Tibial nerve (tissue), 4 donors: ENCODE measurements at regions not wholly inside any gene's neighbourhood (a gene's known extent, or its start where the extent isn't known, plus 50 kb on each side); places are given as distances from the start of the nearest gene placed in this dataset.

Experiments
- DNase-seq, 2 donors: peaks; one replicate each; pipeline ENCODE4 v3.0.0-alpha.2; 2019; ENCODE audit warnings: low spot score in 2 of 2
- H3K27ac ChIP-seq, 4 donors: fragments of 200-600 bp; sonication (generic) in 3 of 4; one replicate each; pipeline ENCODE4 v1.5.1; 2017 to 2019; ENCODE audit warnings: mild to moderate bottlenecking in 1 of 4
- H3K27me3 ChIP-seq, 2 donors: fragments of 200-600 bp; sonication (generic) in 1 of 2; one replicate each; pipeline versions ENCODE4 v1.5.1 to v1.6.0; 2017 to 2019
- H3K36me3 ChIP-seq, 3 donors: fragments of 200-600 bp; sonication (generic); one replicate each; pipeline ENCODE4 v1.5.1; 2018 to 2019
- H3K4me1 ChIP-seq, 4 donors: fragments of 200-600 bp; sonication (generic) in 3 of 4; one replicate each; pipeline ENCODE4 v1.5.1; 2017 to 2019
- H3K4me3 ChIP-seq, 4 donors: fragments of 200-600 bp; sonication (generic) in 3 of 4; one replicate each; pipeline ENCODE4 v1.5.1; 2017 to 2019; ENCODE audit warnings: mild to moderate bottlenecking in 1 of 4, moderate library complexity in 1 of 4
- H3K9me3 ChIP-seq, 4 donors: fragments of 200-600 bp; sonication (generic) in 3 of 4; one replicate each; pipeline ENCODE4 v1.5.1; 2017 to 2019
- CTCF ChIP-seq, 5 experiments: fragments of 200-600 bp in 3 of 5; fragments of 450-650 bp in 2 of 5; sonication (generic) in 3 of 5; IDR thresholded peaks; one replicate each; pipeline ENCODE4 v1.5.1; 2016 to 2019; ENCODE audit warnings: antibody characterized with exemption in 5 of 5, mild to moderate bottlenecking in 3 of 5, moderate library complexity in 2 of 5
- EP300 ChIP-seq, 2 donors: sonication (generic); formaldehyde crosslinking; IDR thresholded peaks; one replicate each; pipeline ENCODE4 v1.6.1; 2017; ENCODE audit warnings: antibody characterized with exemption in 2 of 2, mild to moderate bottlenecking in 1 of 2
- POLR2A ChIP-seq, 2 donors: fragments of 450-650 bp; IDR thresholded peaks; one replicate each; pipeline ENCODE4 v1.6.1; 2017; ENCODE audit warnings: antibody characterized with exemption in 2 of 2, mild to moderate bottlenecking in 2 of 2, moderate library complexity in 2 of 2
- WGBS, 2 donors: methylation state at CpG; one replicate each; pipeline ENCODE4 v1.1.5; 2018; 5-methylcytosine and 5-hydroxymethylcytosine counted together

- H3K36me3 ChIP-seq, result no peaks in the 10 kb centered on the region
- WGBS, 2 donors, result 33 to 38% methylated on average over 2 of the region's 2 CpGs
These were observed 328.1 kb downstream of the BTG1 start for GRCh38 chr12:91817517-91817916.

DNA sequence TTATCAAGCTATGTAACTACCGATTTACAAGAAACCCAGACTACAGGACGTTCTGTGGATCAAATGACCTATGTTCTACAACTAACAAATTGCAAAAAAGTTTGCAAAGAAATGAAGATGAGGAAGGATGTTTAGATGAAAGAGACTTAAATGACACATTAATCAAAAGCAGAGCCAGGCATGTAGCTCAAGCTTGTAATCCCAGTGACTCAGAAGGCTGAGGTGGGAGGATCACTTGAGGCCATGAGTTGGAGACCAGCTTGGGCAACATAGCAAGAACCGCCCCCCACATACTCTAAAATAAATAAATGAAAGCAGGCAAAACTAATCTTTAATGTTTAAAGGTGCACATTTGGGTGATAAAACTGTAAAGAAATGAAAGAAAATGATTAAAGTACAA lies 331.9 kb downstream of the BTG1 start:
- WGBS, 2 donors, result 91 to 94% methylated on average over 3 of the region's 3 CpGs
- no peak for DNase-seq
- no peaks in the 10 kb centered on the region for H3K36me3 ChIP-seq
- H3K27ac ChIP-seq, result no peak overlapping the region
- TF ChIP-seq EP300 (IDR thresholded peaks at IDR 0.05) (no peak), CTCF (IDR thresholded peaks at IDR 0.05) (no peak), POLR2A (IDR thresholded peaks at IDR 0.05) (no peak)
- H3K27me3 ChIP-seq, result no peaks in the 10 kb centered on the region
- H3K4me3 ChIP-seq, result no peak overlapping the region
- H3K4me1 ChIP-seq, result peaks cover 0 to 16% (median 4%) of the 10 kb centered on the region in 4 donors
- peaks cover 0 to 16% (median 0%) of the 10 kb centered on the region in 4 donors for H3K9me3 ChIP-seq

More at GRCh38 chr12:91817517-91817916, 328.1 kb downstream of the BTG1 start:
- DNase-seq, result no peak
- Histone ChIP-seq H3K9me3 (no peaks in the 10 kb centered on the region), H3K4me1 (peaks cover 0 to 21% (median 6%) of the 10 kb centered on the region in 4 donors), H3K4me3 (no peak overlapping the region), H3K27me3 (no peaks in the 10 kb centered on the region), H3K27ac (no peak overlapping the region)
- no peak for TF ChIP-seq POLR2A (IDR thresholded peaks at IDR 0.05)
- no peak for TF ChIP-seq CTCF (IDR thresholded peaks at IDR 0.05)
- no peak for TF ChIP-seq EP300 (IDR thresholded peaks at IDR 0.05)

GRCh38 chr12:91811481-91812287 lies 334.0 kb downstream of the BTG1 start:
- peak in 1 of 2 donors; percentile 38 for TF ChIP-seq EP300 (IDR thresholded peaks at IDR 0.05)
- no peak for TF ChIP-seq POLR2A (IDR thresholded peaks at IDR 0.05)
- TF ChIP-seq CTCF (IDR thresholded peaks at IDR 0.05), result peak; percentile 66 to 81 (median 79)
- H3K9me3 ChIP-seq, result peaks cover 0 to 23% (median 0%) of the 10 kb centered on the region in 4 donors
- H3K4me1 ChIP-seq, result no peaks in the 10 kb centered on the region
- H3K4me3 ChIP-seq, result no peak overlapping the region
- no peaks in the 10 kb centered on the region for H3K36me3 ChIP-seq
- H3K27ac ChIP-seq, result peak overlapping the region in 1 of 4 donors; percentile 29
- 39 to 40% methylated on average over 5 of the region's 5 CpGs for WGBS, 2 donors
- DNase-seq, result peak; percentile 83 to 96
- no peaks in the 10 kb centered on the region for H3K27me3 ChIP-seq

DNA sequence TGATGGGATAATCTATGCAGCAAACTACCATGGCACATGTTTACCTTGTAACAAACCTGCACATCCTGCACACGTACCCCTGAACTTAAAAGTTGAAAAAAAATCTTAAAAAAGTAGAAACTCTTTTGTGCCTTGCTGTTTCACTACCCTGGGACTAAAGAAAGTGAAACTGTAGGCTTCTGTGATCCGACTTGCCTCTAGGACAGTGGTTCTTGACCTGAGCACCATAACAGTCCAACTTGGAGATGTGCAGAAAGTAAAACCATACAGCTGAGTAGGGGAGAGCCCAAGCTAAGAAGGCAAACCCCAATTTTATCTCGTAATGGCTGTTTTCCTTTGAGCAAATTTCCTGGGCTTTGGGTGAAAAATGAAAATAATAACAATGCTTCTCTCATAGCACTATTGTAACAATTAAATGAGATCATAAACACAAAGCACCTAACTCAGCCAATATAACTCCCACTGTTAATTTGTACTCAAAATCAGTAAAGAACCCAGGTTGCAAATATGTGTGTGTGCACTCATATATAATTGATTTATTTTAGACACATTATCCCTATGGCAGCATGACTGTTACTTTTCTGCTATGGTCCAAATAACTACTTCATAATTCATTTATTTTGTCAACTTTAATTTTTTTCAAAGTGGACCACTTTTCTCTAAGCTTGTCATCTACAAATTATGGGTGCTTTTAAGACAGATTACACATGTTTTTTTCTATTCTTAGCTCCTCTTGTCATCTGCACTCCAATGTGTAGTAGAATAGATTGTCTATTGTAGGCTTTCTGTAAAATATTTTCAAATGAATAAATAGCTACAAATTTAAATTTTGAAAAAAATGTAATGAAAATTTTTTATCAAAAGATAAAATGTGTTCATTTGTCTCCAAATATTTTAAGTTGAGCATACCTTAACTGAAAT lies 334.9 kb downstream of the BTG1 start:
- H3K4me1 ChIP-seq, result no peaks in the 10 kb centered on the region
- TF ChIP-seq EP300 (IDR thresholded peaks at IDR 0.05) (no peak), CTCF (IDR thresholded peaks at IDR 0.05) (no peak), POLR2A (IDR thresholded peaks at IDR 0.05) (no peak)
- 94 to 97% methylated on average over 3 of the region's 3 CpGs for WGBS, 2 donors
- no peak for DNase-seq
- H3K4me3 ChIP-seq, result no peak overlapping the region
- no peak overlapping the region for H3K27ac ChIP-seq
- H3K9me3 ChIP-seq, result peaks cover 0 to 32% (median 0%) of the 10 kb centered on the region in 4 donors
- H3K36me3 ChIP-seq, result no peaks in the 10 kb centered on the region
- no peaks in the 10 kb centered on the region for H3K27me3 ChIP-seq
